MG63 (cell line): ENCODE measurements at regions not wholly inside any gene's neighbourhood (a gene's known extent, or its start where the extent isn't known, plus 50 kb on each side); places are given as distances from the start of the nearest gene placed in this dataset.
"Not testable (repeated sequence)": the region's sequence is repeated elsewhere in the genome, so short reads cannot be mapped to it uniquely, and the experiment has no call there.

Experiments
- DNase-seq: peaks from one replicate; pipeline ENCODE4 v3.0.0-alpha.2; 2020
- H3K27me3 ChIP-seq: fragments of 250-450 bp; sonication (Bioruptor Pico); 2 replicates; pipeline ENCODE4 v1.5.1; 2020; ENCODE audit warnings: mild to moderate bottlenecking, moderate library complexity
- H3K36me3 ChIP-seq: fragments of 250-450 bp; sonication (Bioruptor Pico); 2 replicates; pipeline ENCODE4 v1.5.1; 2020; ENCODE audit warnings: mild to moderate bottlenecking, moderate library complexity
- H3K4me3 ChIP-seq: fragments of 250-450 bp; sonication (Bioruptor Pico); 2 replicates; pipeline ENCODE4 v1.5.1; 2020; ENCODE audit warnings: mild to moderate bottlenecking, moderate library complexity
- H3K9me3 ChIP-seq: fragments of 250-450 bp; sonication (Bioruptor Pico); 2 replicates; pipeline ENCODE4 v1.5.1; 2020; ENCODE audit warnings: mild to moderate bottlenecking, moderate library complexity

DNA sequence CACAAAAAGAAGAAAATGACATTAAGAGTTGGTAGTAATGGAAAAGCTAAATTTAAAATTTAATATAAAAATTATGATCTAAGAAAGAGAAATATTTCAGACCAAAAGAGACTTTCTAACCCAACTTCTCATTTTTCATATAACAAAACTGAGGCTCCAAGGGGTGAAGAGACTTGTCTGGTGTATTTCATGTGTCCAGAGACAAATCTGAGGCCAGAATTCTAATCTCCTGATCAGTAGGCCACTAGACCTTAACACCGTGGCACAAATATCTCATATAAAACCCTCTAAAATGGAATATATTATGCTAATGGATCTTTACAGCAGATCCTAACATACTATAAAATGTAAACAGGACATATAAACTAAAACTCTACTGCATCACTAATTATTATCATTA lies 275.7 kb upstream of the SLC16A7 start:
- Histone ChIP-seq H3K36me3 (no peaks in the 10 kb centered on the region), H3K9me3 (no peaks in the 10 kb centered on the region), H3K27me3 (no peaks in the 10 kb centered on the region), H3K4me3 (no peak overlapping the region)
- no peak for DNase-seq

- H3K36me3 ChIP-seq = no peaks in the 10 kb centered on the region
- no peaks in the 10 kb centered on the region for H3K9me3 ChIP-seq
- no peak for DNase-seq
- H3K4me3 ChIP-seq = no peak overlapping the region
- H3K27me3 ChIP-seq = no peaks in the 10 kb centered on the region
Measured at GRCh38 chr12:59318940-59319339, 276.9 kb upstream of the SLC16A7 start.

DNA sequence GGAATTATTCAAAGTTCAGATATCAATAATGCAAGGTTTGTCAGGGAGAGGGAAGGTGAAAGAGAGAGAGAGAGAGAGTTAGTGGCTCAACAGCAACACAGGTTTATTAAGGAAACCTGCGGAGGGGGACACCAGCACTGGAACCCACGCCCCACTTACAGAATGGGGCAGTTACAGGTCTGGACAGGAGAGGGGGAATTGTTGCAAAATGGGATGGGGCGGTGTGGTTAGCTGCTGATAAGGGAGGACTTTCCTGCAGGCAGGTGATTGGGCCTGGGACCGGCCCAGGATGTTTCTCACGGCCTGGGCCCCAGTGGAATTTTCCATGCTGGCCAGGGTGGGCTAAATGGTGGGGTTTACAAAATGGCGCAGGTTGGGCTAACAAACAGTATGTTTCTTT lies 278.2 kb upstream of the SLC16A7 start:
- Histone ChIP-seq H3K36me3 (no peaks in the 10 kb centered on the region), H3K9me3 (no peaks in the 10 kb centered on the region), H3K4me3 (no peak overlapping the region), H3K27me3 (no peaks in the 10 kb centered on the region)
- no peak for DNase-seq

GRCh38 chr12:59316938-59317337 lies 278.9 kb upstream of the SLC16A7 start:
- no peak for DNase-seq
- Histone ChIP-seq H3K9me3 (no peaks in the 10 kb centered on the region), H3K27me3 (no peaks in the 10 kb centered on the region), H3K36me3 (no peaks in the 10 kb centered on the region), H3K4me3 (no peak overlapping the region)

GRCh38 chr12:59316354-59316753 lies 279.5 kb upstream of the SLC16A7 start:
- H3K4me3 ChIP-seq, H3K36me3 ChIP-seq, H3K27me3 ChIP-seq, H3K9me3 ChIP-seq, DNase-seq: not testable (repeated sequence)

GRCh38 chr12:59314209-59314608 lies 281.6 kb upstream of the SLC16A7 start:
- DNase-seq = no peak

DNA sequence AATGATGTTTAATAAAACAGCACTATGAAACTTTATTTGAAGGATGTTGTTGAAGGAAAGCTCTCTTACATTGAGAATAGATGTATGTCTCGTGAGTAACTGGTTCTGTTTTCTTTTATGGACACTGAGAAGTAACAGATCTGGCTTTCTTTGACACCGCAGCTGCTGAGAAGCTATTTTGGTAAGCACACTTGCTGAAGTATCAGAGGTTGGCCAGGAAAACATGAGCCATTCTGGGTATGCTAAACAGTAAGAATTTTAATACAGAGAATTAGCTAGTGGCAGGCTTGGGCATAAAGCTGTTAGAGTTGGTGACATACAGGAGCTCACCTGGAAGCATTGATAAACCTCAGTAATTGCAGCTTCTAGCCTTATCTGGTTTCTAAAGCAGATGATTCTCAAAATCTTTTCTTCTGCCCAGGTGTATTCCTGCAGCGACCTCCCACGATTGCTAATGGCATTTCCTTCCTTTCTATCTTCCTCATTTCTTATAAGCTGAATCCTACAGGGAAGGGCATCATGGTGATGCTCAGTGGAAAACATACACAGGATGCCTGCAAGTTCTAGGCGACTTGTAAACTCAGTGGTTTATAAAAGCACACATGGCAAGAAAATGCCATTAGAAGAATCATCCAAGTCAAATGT lies 291.6 kb upstream of the SLC16A7 start:
- DNase-seq = no peak
- Histone ChIP-seq H3K9me3 (no peaks in the 10 kb centered on the region), H3K36me3 (no peaks in the 10 kb centered on the region), H3K4me3 (no peak overlapping the region), H3K27me3 (no peaks in the 10 kb centered on the region)

More at GRCh38 chr12:59314209-59314608, 281.6 kb upstream of the SLC16A7 start:
- H3K27me3 ChIP-seq = no peaks in the 10 kb centered on the region
- H3K36me3 ChIP-seq = no peaks in the 10 kb centered on the region
- peaks cover 6% of the 10 kb centered on the region; the same call in 1 of the 2 replicates for H3K9me3 ChIP-seq
- no peak overlapping the region for H3K4me3 ChIP-seq

DNA sequence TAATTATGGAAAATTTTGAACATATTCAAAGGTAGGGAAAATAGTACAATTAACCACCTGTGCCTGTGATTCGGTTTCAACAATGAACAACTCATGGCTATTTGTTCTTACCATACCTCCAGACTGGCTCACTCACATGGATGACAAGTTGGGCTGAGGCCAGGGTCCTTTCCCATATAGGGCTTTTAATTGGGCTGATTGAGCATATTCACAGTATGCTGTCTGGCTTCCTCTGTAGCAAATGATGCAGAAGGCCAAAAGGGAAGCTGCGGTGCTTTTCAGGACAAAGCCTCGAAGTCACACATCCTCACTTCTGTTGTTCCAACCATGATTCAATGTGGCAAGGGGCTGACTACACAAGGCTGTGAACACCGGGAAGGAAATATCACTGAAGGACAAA lies 297.5 kb upstream of the SLC16A7 start:
- no peak overlapping the region for H3K4me3 ChIP-seq
- no peaks in the 10 kb centered on the region for H3K9me3 ChIP-seq
- no peak for DNase-seq
- H3K36me3 ChIP-seq = no peaks in the 10 kb centered on the region
- no peaks in the 10 kb centered on the region for H3K27me3 ChIP-seq

DNA sequence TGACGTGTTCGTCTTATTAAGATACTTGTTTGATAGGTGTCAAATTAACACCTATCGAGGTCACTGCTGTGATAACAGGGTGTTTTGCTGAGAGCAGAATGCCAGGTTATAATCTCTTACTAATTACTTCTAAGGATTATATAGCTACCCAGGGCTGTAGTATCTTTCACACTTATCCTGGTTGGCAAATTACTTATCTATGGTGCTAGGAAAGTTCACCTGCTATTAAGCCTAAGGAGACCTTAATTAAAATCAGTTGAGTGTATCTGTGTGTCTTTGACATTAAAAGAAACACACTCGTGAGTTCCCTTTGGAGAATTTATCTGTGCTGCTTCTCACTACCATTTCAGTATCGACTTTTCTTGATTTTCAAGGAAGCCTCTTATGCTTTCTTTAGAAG lies 301.6 kb upstream of the SLC16A7 start:
- Histone ChIP-seq H3K9me3 (no peaks in the 10 kb centered on the region), H3K36me3 (no peaks in the 10 kb centered on the region), H3K27me3 (no peaks in the 10 kb centered on the region), H3K4me3 (no peak overlapping the region)
- DNase-seq = no peak

DNA sequence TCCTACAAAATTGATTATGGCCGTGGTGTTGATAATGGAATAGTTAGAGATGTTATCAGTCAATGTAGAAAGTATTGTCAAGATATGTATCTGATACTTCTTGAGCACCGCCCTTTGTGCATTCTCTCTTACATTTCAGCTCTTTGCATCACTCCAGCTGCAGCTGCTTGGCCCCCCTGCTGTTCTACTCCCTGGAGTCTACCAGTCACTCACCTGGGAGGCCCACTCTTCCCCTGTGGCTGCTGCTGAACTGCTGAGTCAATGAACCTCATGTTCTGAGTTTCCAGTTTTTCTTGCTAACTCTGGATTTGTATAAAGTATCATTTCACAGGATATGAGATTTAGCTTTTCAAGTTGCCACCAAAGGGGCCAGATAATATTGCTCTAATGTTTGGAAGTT lies 312.8 kb upstream of the SLC16A7 start:
- H3K27me3 ChIP-seq = no peaks in the 10 kb centered on the region
- no peak for DNase-seq
- H3K9me3 ChIP-seq = no peaks in the 10 kb centered on the region
- H3K36me3 ChIP-seq = no peaks in the 10 kb centered on the region
- no peak overlapping the region for H3K4me3 ChIP-seq

DNA sequence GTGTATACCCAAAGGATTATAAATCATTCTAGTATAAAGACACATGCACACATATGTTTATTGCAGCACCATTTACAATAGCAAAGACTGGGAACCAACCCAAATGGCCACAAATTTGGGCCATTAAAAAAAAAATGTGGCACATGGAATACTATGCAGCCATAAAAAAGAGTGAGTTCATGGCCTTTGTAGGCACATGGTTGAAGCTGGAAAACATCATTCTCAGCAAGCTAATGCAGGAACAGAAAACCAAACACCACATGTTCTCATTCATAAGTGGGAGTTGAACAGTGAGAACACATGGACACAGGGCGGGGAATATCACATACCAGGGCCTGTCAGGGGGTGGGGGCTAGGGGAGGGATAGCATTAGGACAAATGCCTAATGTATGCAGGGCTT lies 322.3 kb upstream of the SLC16A7 start:
- not testable (repeated sequence) for DNase-seq, H3K27me3 ChIP-seq, H3K36me3 ChIP-seq, H3K9me3 ChIP-seq, H3K4me3 ChIP-seq

DNA sequence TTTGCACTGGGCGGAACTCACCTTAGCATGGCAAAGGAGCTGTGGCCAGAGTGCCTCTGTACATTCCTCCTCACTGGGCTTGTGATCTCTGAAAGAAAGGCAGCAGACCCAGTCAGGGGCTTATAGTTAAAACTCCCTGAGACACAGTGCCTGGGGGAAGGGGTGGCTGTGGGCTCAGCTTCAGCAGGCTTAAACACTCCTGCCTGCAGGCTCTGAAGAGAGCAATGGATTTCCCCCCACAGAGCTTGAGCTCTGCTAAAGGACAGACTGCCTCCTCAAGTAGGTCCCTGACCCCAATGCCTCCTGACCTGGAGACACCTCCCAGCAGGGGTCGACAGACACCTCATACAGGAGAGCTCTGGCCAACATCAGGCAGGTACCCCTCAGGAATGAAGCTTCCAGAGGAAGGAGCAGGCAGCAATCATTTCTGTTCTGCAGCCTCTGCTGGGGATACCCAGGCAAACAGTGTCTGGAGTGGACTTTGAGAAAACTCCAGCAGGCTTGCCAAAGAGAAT lies 327.5 kb upstream of the SLC16A7 start:
- no peak for DNase-seq
- H3K9me3 ChIP-seq = peaks cover 2% of the 10 kb centered on the region; the same call in 1 of the 2 replicates
- no peak overlapping the region for H3K4me3 ChIP-seq
- H3K36me3 ChIP-seq = no peaks in the 10 kb centered on the region
- H3K27me3 ChIP-seq = no peaks in the 10 kb centered on the region

GRCh38 chr12:59260202-59260601 lies 335.6 kb upstream of the SLC16A7 start:
- no peaks in the 10 kb centered on the region for H3K9me3 ChIP-seq
- H3K27me3 ChIP-seq = peaks cover 3% of the 10 kb centered on the region; the same call in 1 of the 2 replicates
- no peak for DNase-seq
- no peaks in the 10 kb centered on the region for H3K36me3 ChIP-seq
- no peak overlapping the region for H3K4me3 ChIP-seq

- 0 out of 2 replicates have a peak, but pooled peaks cover 2% of the 10 kb centered on the region for H3K9me3 ChIP-seq
- DNase-seq = no peak
- H3K36me3 ChIP-seq = no peaks in the 10 kb centered on the region
- H3K4me3 ChIP-seq = no peak overlapping the region
- H3K27me3 ChIP-seq = peaks cover 3% of the 10 kb centered on the region; the same call in 1 of the 2 replicates
Measured at GRCh38 chr12:59252731-59253130, 332.4 kb upstream of the LRIG3 start.

DNA sequence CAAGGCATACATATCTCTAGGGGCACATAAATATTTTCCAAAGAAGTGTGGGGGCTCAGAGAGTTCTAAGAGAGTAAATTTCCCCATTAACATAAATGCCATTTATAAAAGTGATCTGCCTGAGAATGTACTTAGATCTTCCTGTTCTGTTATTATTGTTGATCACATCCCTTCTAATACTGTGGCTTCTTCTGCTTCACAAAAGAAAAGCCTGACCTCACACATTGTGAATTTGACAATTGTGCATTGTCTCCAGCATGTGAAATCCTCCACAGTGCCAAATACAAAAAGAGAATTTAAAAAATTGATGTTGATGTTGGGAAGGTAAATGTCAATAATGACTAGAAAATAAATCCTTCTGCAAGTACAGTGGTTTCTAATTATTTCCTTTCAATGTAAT lies 330.5 kb upstream of the LRIG3 start:
- no peak for DNase-seq

DNA sequence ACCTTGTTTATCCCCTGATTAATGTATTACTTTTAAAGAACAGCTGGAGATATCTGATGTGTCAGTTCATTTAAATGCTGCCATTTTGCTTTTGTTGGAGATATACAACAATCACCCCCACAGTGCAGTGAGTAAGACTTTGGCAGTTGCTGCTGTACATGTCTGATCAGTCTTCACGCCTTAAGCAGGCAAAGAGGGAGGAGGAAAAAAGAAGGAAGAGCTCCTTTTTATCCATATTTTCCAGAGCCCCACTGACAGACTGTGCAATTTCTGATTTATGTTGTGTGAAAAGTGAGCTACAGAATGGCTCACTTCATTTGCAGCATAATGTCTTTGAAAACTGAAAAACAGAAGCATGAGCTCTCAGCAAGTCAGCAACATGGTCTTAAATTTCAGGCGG lies 319.7 kb upstream of the LRIG3 start:
- Histone ChIP-seq H3K4me3 (no peak overlapping the region), H3K36me3 (no peaks in the 10 kb centered on the region), H3K27me3 (no peaks in the 10 kb centered on the region), H3K9me3 (no peaks in the 10 kb centered on the region)
- no peak for DNase-seq

More for the DNA sequence above, 330.5 kb upstream of the LRIG3 start:
- Histone ChIP-seq H3K9me3 (0 out of 2 replicates have a peak, but pooled peaks cover 2% of the 10 kb centered on the region), H3K36me3 (no peaks in the 10 kb centered on the region), H3K4me3 (no peak overlapping the region), H3K27me3 (no peaks in the 10 kb centered on the region)

DNA sequence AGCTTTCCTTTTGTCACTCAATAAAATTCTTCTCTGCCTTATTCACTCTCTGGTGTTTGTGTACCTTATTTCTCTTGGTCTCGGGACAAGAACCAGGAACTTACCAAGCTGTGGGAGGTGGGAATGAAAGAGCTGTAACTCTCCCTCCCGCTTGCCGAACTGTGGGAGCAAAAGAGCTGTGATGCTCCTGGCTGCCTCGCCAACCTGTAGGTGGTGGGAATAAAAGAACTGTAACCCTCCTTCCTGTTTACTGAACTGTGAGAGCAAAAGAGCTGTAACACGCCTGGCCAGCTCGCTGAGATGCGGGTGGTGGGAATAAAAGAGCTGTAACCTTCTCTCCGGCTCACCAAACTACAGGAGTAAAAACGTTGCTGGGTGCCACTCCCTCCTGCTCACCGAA lies 314.1 kb upstream of the LRIG3 start:
- Histone ChIP-seq H3K27me3 (peaks cover 3% of the 10 kb centered on the region; the same call in 1 of the 2 replicates), H3K4me3 (no peak overlapping the region), H3K36me3 (no peaks in the 10 kb centered on the region), H3K9me3 (no peaks in the 10 kb centered on the region)
- no peak for DNase-seq

GRCh38 chr12:59230334-59230733 lies 310.0 kb upstream of the LRIG3 start:
- DNase-seq = no peak
- Histone ChIP-seq H3K36me3 (no peaks in the 10 kb centered on the region), H3K9me3 (no peaks in the 10 kb centered on the region), H3K4me3 (no peak overlapping the region), H3K27me3 (peaks cover 3% of the 10 kb centered on the region; the same call in 1 of the 2 replicates)
